B cell (primary cell): ENCODE measurements at regions not wholly inside any gene's neighbourhood (a gene's known extent, or its start where the extent isn't known, plus 50 kb on each side); places are given as distances from the start of the nearest gene placed in this dataset.

Source experiments
- ATAC-seq: fragments of 200-7000 bp; cut with Tn5 transposase; one replicate; pipeline ENCODE4 v1.10.0; 2021; ENCODE audit warnings: low read depth, mild to moderate bottlenecking, moderate number of reproducible peaks, moderate library complexity
- CTCF ChIA-PET: fragments of 350-600 bp; sonication (Branson Sonifier 250); formaldehyde crosslinking; loops from one replicate; lab custom pipeline; 2021; ENCODE audit warnings: antibody characterized with exemption, inconsistent platforms; lab: Charles Lee
- POLR2A ChIA-PET: fragments of 350-600 bp; sonication (Branson Sonifier 250); formaldehyde crosslinking; loops from one replicate; lab custom pipeline; 2021; ENCODE audit warnings: antibody characterized with exemption; lab: Charles Lee
- DNase-seq: peaks from one replicate; pipeline ENCODE4 v3.0.0; 2013
- H2AFZ ChIP-seq: 2 replicates; pipeline ENCODE4 v1.6.1; 2012; ENCODE audit warnings: mild to moderate bottlenecking, low read depth, low read length; ENCODE audit not compliant: insufficient read depth, poor library complexity, severe bottlenecking
- H3K27ac ChIP-seq, 2 donors: 1 replicate in 1 of 2; 2 replicates in 1 of 2; pipeline ENCODE4 v1.5.1; 2012 to 2013; ENCODE audit warnings: low read length in 2 of 2, mild to moderate bottlenecking in 2 of 2, moderate library complexity in 1 of 2
- H3K27me3 ChIP-seq, 4 experiments: fragments of 200-600 bp in 1 of 4; sonication (generic) in 1 of 4; replicated peaks in 1 of 4; 1 replicate in 2 of 4; 2 replicates in 2 of 4; pipeline versions ENCODE4 v1.6.1 to v1.7.0; 2013 to 2016; ENCODE audit warnings: low read length in 3 of 4, mild to moderate bottlenecking in 2 of 4, mixed read lengths in 1 of 4, moderate library complexity in 1 of 4; ENCODE audit not compliant: insufficient read depth in 4 of 4, control insufficient read depth in 3 of 4; ENCODE audit errors: control extremely low read depth in 1 of 4
- H3K36me3 ChIP-seq, 2 experiments: replicated peaks in 1 of 2; 1 replicate in 1 of 2; 2 replicates in 1 of 2; pipeline versions ENCODE4 v1.6.1 to v1.7.1; 2013; ENCODE audit warnings: low read length in 1 of 2; ENCODE audit not compliant: insufficient read depth in 2 of 2, control insufficient read depth in 1 of 2; ENCODE audit errors: control extremely low read depth in 1 of 2, extremely low read depth in 1 of 2
- H3K4me1 ChIP-seq, 2 donors: fragments of 200-600 bp in 1 of 2; sonication (generic) in 1 of 2; 1 replicate in 1 of 2; 2 replicates in 1 of 2; pipeline versions ENCODE4 v1.5.1 to v1.6.1; 2013 to 2017; ENCODE audit warnings: low read length in 2 of 2; ENCODE audit not compliant: control insufficient read depth in 2 of 2, insufficient read depth in 2 of 2
- H3K4me2 ChIP-seq: replicated peaks from 2 replicates; pipeline ENCODE3; 2012; ENCODE audit warnings: mild to moderate bottlenecking, low read depth, low read length; ENCODE audit not compliant: poor library complexity, severe bottlenecking
- H3K4me3 ChIP-seq, 5 experiments: fragments of 200-600 bp in 1 of 5; sonication (generic) in 1 of 5; 1 replicate in 3 of 5; 2 replicates in 2 of 5; pipeline versions ENCODE4 v1.5.1 to v1.7.0; 2011 to 2016; ENCODE audit warnings: low read length in 4 of 5, mild to moderate bottlenecking in 4 of 5, low read depth in 2 of 5, control low read depth in 1 of 5, moderate library complexity in 1 of 5; ENCODE audit not compliant: insufficient read depth in 1 of 5; ENCODE audit errors: control extremely low read depth in 1 of 5, extremely low read depth in 1 of 5
- H3K79me2 ChIP-seq: fragments of 200-600 bp; sonication (generic); one replicate; pipeline ENCODE4 v1.6.0; 2016; ENCODE audit warnings: low read length; ENCODE audit not compliant: control insufficient read depth, insufficient read depth
- H3K9ac ChIP-seq: fragments of 200-600 bp; sonication (generic); 2 replicates; pipeline ENCODE4 v1.6.1; 2017; ENCODE audit warnings: mild to moderate bottlenecking, low read length, moderate library complexity
- H3K9me3 ChIP-seq, 3 donors: one replicate each; pipeline versions ENCODE4 v1.6.1 to v1.7.1; 2013; ENCODE audit warnings: low read length in 2 of 3; ENCODE audit not compliant: control insufficient read depth in 2 of 3, insufficient read depth in 1 of 3; ENCODE audit errors: control extremely low read depth in 1 of 3
- H4K20me1 ChIP-seq: 2 replicates; pipeline ENCODE4 v1.6.0; 2012; ENCODE audit warnings: mild to moderate bottlenecking, low read length; ENCODE audit not compliant: insufficient read depth, control insufficient read depth, poor library complexity, severe bottlenecking
- H3K27ac Mint-ChIP-seq: one replicate; pipeline ENCODE4 v1.8.0; 2021; ENCODE audit warnings: mixed read lengths
- H3K27me3 Mint-ChIP-seq: one replicate; pipeline ENCODE4 v1.8.0; 2021; ENCODE audit warnings: mixed read lengths
- H3K4me1 Mint-ChIP-seq: one replicate; pipeline ENCODE4 v1.8.0; 2021; ENCODE audit warnings: mixed read lengths
- H3K4me3 Mint-ChIP-seq: one replicate; pipeline ENCODE4 v1.8.0; 2021; ENCODE audit warnings: mixed read lengths
- H3K9me3 Mint-ChIP-seq: one replicate; pipeline ENCODE4 v1.8.0; 2022; ENCODE audit warnings: mixed read lengths; ENCODE audit not compliant: insufficient read depth
- EZH2 ChIP-seq: IDR thresholded peaks from 2 replicates; pipeline ENCODE4 v1.6.1; 2012; ENCODE audit warnings: borderline replicate concordance, low read depth, mild to moderate bottlenecking, moderate library complexity, low read length; ENCODE audit not compliant: insufficient read depth, poor library complexity, severe bottlenecking
- WGBS: methylation state at CpG from one replicate; pipeline ENCODE4 v1.1.5; 2013; ENCODE audit warnings: missing lambda C conversion rate; ENCODE audit not compliant: insufficient coverage; 5-methylcytosine and 5-hydroxymethylcytosine counted together
- intact Hi-C: fragments of 100-400 bp; cut with micrococcal nuclease; formaldehyde crosslinking; loops from one replicate; pipeline ENCODE4 v1.10.0; 2022
- TF ChIP-seq, protein P1 (sequence below): fragments of 200-600 bp; IDR thresholded peaks from one replicate; pipeline ENCODE4 v1.8.0; 2022; ENCODE audit warnings: antibody characterized with exemption, mild to moderate bottlenecking

DNA sequence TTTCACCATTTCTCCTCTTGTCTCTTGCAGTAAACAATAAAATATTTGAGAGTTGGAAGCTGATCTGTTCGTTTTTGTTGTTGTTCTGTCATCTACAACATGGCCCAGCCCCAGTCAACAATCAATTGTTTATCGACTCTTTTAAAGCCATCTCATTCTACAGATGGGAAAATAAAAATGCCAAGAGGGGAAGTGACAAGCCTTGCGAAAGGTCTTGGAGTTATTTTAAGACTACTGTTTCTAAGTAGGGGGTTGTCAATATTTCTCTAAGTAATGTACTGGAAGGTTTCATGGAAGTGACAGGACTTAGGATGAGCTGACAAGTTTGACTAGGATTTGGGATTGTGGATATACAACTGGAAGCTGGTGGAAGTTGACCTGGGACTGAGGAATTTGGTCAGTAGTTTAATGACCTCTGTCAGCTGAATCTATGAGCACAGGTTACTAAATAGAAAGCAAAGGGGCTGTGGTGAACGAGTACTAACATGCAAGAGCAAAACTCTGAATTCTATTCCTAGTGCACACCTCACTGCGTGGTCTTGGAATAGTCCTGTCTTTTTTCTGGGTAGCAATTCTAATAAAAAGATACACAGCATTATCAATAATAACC is 57.5 kb upstream of the ADRB2 start:
- Histone ChIP-seq H3K9ac (no peak overlapping the region), H3K27me3 (peaks cover 0 to 3% (median 0%) of the 10 kb centered on the region in 4 experiments), H3K9me3 (no peaks in the 10 kb centered on the region), H3K27ac (no peak overlapping the region), H3K4me3 (no peak overlapping the region), H3K36me3 (no peaks in the 10 kb centered on the region), H3K4me1 (peaks cover 4 to 5% of the 10 kb centered on the region in 2 donors), H3K79me2 (no peaks in the 10 kb centered on the region), H3K4me2 (no peak overlapping the region), H2AFZ (no peak overlapping the region), H4K20me1 (no peaks in the 10 kb centered on the region)
- Mint-ChIP-seq H3K4me1 (peaks cover 6% of the 10 kb centered on the region), H3K27ac (no peak overlapping the region), H3K9me3 (no peaks in the 10 kb centered on the region), H3K27me3 (no peaks in the 10 kb centered on the region), H3K4me3 (no peak overlapping the region)
- TF ChIP-seq, protein P1, sequence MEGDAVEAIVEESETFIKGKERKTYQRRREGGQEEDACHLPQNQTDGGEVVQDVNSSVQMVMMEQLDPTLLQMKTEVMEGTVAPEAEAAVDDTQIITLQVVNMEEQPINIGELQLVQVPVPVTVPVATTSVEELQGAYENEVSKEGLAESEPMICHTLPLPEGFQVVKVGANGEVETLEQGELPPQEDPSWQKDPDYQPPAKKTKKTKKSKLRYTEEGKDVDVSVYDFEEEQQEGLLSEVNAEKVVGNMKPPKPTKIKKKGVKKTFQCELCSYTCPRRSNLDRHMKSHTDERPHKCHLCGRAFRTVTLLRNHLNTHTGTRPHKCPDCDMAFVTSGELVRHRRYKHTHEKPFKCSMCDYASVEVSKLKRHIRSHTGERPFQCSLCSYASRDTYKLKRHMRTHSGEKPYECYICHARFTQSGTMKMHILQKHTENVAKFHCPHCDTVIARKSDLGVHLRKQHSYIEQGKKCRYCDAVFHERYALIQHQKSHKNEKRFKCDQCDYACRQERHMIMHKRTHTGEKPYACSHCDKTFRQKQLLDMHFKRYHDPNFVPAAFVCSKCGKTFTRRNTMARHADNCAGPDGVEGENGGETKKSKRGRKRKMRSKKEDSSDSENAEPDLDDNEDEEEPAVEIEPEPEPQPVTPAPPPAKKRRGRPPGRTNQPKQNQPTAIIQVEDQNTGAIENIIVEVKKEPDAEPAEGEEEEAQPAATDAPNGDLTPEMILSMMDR, result no peak
- no peak for TF ChIP-seq EZH2
- ChIA-PET CTCF (interaction anchor here (1.0 kb wide), 1 partner anchor 27 kb away, joined by 4 read pairs; no protein-coding TSS in a partner anchor), POLR2A (no interaction called here)
- ATAC-seq (no peak), DNase-seq (no peak)
- 58% methylated on average over 1 of the region's 5 CpGs for WGBS
- intact Hi-C loops, result no loop called here

DNA sequence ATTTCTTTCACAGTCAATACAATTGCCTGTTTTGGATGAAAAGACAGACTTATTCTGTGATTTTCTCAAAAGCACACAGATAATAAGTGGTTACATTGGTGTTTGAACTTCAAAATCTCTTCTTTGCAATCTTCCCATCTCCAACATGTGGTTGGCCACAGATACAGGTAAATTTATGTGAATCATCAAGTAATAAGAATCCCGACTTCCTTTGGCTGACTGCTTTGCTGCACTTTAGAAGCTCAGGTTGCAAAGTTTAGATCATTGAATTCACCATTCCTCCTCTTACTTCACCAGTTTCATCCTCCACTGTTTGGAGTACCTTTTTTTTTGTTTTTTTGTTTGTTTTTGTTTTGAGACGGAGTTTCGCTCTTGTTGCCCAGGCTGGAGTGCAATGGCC is 56.5 kb upstream of the ADRB2 start:
- ChIA-PET CTCF (interaction anchor here (1.4 kb wide), 1 partner anchor 39 kb away, joined by 3 read pairs; no protein-coding TSS in a partner anchor), POLR2A (no interaction called here)
- no peak for ATAC-seq
- Mint-ChIP-seq H3K4me1 (peaks cover 14% of the 10 kb centered on the region), H3K4me3 (no peak overlapping the region), H3K27me3 (no peaks in the 10 kb centered on the region), H3K9me3 (no peaks in the 10 kb centered on the region), H3K27ac (no peak overlapping the region)
- Histone ChIP-seq H3K27ac (no peak overlapping the region), H3K4me1 (peaks cover 9 to 12% of the 10 kb centered on the region in 2 donors), H3K36me3 (no peaks in the 10 kb centered on the region), H3K9ac (no peak overlapping the region), H3K79me2 (no peaks in the 10 kb centered on the region), H3K9me3 (no peaks in the 10 kb centered on the region), H2AFZ (no peak overlapping the region), H3K4me3 (no peak overlapping the region), H3K27me3 (peaks cover 0 to 3% (median 0%) of the 10 kb centered on the region in 4 experiments), H3K4me2 (no peak overlapping the region), H4K20me1 (no peaks in the 10 kb centered on the region)
- TF ChIP-seq EZH2, result no peak
- TF ChIP-seq, protein P1, result no peak
- intact Hi-C loops, result no loop called here
- no peak for DNase-seq
- WGBS, result 100% methylated on average over 2 of the region's 3 CpGs
